ENCODE measurements at regions not wholly inside any gene's neighbourhood (a gene's known extent, or its start where the extent isn't known, plus 50 kb on each side); places are given as distances from the start of the nearest gene placed in this dataset.
A peak's percentile ranks its signal among the peaks of the same experiment; 100 is the strongest.

DNA sequence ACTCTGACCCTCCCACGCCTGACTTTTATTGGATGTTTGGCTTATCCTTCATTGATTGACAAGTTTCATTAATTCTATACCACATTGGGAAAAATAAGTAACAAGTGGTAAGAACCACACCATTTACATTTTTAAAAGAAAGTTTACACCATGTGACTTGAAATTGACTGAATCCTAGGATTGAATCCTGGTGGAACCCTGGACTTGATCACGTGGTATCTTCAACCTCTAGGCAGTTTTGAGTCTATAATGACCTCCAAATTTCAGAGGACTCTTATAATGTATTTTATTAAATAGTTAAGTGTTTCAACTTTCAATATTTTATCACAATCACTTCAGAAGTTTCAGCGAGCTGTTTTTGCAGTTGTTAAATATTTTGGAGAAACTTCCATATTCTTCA, 172.0 kb downstream of the SLC6A15 start:
- DNase-seq, result no peak

DNA sequence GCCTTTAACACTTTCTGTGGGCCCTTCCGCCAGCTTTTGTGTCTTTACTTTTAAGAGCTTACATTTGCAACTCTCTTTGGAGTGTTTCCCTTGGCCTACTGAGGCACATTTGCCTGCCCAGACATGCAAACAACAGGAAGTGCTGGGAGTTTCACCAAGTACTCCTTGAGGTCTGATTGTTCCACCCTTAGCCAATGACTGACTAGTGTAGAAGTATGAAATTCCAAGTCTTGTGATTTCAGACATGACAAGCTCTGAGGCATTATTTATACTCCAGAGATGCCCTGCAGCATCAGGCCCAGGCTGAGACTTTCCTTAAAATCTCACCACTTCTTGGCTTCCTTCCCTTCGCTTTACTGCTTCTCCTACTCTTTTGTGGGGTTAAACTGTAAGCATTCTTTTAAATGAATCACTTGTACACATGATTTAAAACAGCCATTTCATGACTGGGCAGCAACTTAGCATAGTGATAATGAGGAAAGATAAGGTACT, 174.1 kb downstream of the SLC6A15 start:
- DNase-seq, result peak; percentile 87

DNA sequence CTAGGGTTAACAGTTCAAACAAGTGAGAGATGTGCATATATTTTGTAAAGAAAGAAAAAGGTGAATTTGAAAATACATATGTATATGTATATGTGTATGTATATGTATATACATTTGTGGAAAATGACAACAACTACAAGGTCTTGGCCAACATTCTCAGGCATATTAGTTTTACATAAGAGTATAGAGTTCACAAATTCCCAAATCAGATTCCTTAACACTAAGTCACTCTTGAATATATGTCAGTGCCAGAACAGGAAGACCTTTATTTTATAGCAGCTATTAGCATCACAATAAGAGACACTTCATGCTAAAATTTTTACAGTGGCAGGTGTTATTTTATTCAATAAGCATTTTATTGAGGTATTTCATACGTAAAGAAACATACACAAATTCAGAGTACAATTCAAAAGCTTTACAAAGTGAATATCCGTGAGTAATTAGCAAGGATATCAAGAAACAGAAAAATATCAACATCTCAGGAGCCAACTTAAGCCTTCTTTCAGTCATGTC, 179.7 kb downstream of the SLC6A15 start:
- DNase-seq, result peak; percentile 23

DNA sequence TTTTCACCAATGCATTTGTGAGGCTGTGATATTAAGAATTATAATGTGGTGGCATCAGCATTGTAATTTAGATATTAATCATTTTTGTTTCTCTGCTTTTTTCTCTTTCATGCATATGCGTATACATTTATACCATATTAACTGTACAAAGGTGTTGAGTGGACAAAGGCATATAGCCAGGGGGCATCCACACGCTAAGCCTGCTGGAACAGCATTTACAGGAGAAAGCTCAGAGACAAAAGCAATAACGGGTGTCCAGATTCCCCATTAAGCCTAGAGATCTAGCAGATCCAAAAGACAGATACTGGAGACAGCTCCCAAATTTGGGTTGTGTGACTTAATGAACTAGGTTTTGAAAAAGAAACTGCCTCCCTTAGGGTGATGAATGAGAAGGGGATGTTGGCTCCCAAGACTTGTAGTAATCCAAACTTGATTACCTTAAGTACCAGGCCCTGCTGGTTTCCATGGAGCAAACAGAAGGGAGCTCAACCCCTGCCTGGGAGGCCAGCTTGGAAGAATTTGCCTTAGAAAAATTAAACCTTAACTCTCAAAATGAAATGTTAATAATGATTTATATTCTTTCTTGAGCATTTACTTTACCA, 181.9 kb downstream of the SLC6A15 start:
- no peak for DNase-seq

DNA sequence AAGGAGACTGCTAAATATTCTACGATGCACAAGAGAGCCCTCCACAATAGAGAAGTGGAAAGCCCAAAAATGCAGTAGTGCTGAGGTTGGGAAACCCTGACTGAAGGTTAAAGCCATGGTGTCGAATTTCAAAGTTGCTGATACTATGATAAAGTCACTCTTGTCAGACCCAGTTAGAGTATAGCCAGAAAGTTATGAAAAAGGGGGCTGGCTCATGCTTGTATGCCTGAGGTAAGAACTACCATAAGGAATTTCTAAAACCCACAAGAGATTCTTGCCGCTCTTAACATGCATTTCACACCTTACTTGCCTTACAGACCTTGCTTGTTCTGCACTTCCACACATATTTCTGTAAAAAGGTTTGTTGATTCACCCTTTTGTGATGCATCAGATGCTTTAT, 184.6 kb downstream of the SLC6A15 start:
- peak; percentile 70 for DNase-seq

DNA sequence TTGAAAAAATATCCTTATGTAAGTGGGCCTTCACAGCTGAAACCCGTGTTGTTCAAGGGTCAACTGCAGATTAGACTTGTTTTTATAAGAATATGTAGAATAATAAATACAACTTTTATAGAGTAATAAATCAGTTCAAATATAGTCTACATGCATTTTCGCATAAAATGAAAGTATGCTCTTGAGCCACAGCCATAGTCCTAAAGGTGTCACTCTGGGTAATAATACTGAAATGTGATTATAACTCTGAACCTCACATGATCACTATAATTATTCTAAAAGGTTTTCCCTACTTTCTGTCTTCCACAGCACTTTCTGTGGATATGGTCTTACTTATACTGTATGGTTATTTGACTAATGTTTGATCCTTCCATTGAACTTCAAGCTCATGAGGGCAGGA, 185.8 kb downstream of the SLC6A15 start:
- no peak for DNase-seq

DNA sequence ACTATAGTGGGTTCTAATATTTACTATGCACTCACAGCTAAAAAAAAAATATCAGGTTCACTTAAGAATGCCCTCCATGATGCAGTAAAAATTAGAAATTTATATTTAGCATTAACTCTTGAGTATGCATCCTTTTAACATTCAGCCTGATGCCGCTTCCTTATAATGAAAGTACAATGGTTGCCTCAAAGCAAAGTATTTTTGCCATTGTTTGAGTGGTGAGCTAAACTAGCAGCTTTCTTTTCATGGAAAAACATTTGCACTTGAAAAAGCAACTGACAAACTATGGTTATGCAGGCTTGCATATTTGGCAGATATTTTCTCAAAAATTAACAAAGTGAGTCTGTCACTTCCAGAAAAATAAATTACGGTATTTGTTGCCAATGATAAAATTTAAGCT, 188.6 kb downstream of the SLC6A15 start:
- no peak for DNase-seq

DNA sequence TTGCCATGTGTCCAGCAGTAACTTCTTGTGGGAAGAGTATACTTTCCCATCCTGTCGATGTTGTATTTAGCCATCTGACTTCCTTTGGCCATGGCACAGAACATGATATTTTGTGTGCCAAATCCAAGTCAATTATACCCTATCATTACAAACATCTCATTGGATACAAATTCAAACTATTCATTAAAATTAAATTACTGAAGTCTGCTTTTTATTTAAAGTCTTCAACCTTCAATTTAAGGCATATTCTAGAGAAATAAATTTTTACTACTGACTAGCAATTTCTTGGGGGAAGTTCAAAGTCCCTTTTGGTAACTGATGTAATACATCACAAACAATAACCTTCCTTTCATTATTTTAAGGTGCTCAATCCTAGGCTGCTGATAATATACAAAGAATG, 192.6 kb downstream of the SLC6A15 start:
- no peak for DNase-seq

DNA sequence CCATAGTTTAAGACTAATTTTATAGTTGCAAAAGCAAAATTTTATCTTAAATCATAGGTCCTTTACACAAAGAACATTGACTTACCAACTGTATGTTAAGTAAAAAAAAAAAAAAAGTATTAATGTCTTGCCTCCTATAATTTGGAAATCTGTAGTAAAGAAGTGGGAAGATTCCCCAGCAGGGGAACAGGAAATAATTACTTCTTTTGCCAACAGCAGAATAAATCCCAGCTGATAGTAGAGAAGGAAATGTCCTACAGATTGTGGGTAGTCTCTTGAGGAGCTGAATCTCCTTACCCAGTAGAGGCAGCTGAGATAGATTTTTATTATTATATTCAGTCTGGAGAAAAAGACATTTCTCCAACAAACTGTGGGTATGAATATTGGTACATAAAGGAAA, 193.7 kb downstream of the SLC6A15 start:
- no peak for DNase-seq

DNA sequence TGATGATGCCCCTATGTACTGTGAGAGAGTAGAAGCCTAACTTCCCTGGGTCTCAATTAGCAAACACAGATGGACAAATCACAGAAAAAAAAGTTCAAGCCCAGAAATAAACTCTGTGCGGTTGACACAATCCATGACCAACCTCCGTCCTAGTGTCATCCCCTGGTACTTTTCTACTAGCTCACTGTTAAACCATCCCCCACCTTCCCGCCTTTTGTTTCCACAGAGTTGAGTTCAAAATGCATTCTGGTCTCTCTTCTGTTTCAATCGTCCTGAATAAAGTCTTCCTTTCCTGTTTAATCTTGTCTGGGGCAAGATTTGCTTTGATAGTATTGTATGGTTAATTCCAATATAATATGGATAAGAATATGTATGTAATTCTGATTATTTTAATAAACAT, 199.9 kb downstream of the SLC6A15 start:
- DNase-seq, result no peak

DNA sequence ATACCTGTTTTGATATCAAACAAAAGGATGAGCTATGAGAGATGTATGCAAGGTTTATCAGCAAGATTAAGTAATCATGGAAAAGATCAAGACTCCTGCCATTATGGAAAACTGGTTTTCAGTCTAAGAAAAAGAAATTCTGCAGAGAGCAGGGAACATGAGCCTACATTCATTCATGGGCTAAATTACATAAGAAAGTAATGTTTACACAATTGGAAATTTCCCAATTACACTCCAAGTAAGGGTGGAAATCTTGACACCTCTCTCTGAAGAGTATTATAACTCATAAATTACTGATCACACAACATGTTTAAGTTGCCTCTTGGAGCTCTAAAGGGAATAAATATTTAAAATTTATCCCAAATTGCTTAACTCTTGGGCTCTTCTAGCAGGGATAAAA, 206.2 kb downstream of the SLC6A15 start:
- no peak for DNase-seq

DNA sequence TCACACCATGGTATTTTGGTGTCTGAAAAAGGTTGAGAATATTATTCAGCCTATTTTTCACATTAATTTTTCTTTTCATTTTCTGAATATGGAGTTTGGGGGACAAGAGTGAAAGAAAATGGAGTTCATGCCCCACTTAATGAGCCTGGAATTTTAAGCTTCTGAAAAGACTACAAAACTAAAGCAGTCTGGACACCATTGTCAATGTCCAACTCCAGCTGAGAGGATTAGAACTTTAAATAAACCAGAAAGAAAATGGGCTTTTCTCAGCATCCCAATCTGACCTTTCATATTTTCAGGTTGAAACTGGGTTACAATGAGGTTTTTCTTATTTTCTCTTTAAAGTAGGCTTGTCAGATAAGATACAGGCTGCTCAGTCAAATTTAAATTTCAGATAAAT, 207.7 kb downstream of the SLC6A15 start:
- no peak for DNase-seq

DNA sequence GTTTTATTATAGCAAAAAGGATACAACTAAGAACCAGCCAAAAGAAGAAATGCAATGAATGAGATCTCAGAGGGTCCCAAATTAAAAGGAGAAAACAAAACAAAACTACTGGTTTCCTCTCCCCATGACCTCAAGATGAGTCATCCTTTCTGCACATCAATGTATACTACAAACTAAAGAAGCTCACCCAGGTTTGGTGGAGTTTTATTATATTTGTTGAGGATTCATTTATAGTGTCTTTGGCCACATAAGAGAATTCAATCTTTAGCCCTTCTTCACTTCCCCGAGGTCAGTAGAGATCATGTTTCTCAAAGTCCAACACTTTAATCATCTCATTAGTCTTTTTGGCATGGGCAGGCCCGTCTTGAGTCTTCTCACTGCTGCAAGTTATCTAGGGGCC, 210.6 kb downstream of the SLC6A15 start:
- DNase-seq, result peak; percentile 31

DNA sequence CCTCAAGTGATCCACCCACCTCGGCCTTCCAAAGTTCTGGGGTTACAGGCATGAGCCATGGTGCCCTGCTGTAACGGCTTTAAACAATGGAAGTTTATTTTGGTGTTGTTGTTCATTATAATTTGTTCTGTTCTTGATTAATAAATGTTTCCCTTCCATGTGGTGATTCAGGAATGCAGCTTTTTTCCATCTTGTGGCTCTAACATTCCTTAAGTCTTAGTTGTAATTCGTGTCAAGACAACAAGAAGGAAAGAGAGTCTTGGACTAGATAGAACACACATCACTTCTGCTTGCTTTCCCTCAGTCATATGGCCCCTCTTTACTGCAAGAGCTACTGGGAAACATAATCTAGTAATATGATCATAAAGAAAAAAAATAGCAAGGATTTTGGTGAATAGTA, 211.6 kb downstream of the SLC6A15 start:
- DNase-seq, result peak; percentile 63

DNA sequence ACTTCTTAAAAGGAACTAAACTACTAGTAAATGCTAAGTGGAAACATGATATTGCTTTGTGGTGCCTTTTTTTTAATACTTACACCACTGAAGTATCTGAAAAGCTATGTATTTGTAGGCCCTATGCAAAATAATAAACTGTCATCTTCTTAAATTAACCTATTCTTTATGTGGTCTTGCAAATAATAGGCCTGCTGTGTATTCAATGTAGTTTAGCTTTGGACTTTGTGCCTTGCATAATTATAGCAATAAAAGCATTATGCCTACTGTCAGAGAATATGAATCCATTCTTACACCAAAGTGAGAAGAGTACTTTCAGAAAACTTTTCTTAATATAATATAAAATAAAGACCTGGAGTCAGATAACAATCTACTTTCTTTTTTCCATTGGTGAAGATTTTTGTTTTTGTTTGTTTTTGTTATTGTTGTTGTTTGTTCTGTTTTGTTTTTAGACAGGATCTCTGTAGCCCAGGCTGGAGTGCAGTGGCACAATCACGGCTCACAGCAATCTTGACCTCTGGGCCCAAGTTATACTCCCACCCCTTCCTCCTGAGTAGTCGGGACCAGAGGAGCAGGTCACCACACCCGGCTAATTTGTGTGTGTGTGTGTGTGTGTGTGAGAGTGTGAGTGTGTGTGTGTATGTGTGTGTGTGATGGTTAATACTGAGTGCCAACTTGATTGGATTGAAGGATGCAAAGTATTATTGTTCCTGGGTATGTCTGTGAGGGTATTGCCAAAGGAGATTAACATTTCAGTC, 213.8 kb downstream of the SLC6A15 start:
- no peak for DNase-seq

DNA sequence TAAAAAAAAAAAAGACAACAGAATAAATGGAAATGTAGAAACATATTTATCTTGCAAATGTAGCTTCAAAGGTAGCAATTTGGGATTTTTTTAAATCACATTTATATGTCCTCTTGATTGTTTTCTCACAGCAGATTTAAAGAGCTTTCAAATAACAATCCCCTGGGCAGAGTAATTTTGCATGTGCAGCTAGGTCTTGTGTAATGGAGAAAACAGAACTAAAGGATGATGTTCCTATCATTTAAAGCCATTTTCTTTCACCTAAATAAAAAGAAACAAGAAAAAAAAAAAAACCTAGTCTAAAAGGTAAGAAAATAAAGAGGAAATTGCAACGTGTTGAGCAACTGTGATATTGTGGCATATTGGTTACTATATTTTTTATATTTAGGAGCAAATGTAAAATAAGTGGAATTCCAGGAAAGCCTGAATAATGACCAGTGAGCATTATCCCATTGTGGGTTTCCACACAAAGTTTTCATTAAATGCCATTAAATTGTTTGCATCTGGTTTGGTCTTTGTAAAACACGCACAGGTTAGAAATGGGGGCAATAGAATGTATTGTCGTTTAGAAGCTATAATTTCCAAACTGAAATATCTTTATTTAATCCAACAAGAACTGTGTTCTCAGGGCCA, 215.6 kb downstream of the SLC6A15 start:
- peak; percentile 92 for DNase-seq

DNA sequence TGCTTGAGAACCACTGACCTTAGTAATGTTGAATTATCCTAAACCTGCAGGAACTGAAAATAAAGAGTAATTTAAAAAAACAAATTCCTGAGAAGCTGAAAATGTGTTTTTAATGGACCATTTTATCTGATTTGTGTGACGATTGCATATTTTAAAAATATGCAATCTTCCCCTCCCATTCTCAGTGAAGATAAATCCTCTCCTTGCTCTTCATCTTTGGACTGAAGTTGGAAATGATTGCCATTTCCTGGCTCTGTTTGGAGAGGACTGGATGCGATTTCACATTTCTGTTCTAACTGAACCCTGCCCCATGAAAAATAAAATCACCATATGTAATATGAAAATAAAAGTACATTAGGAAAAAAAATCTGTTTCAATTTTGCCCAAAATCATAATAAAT, 216.3 kb downstream of the SLC6A15 start:
- DNase-seq, result peak; percentile 71

DNA sequence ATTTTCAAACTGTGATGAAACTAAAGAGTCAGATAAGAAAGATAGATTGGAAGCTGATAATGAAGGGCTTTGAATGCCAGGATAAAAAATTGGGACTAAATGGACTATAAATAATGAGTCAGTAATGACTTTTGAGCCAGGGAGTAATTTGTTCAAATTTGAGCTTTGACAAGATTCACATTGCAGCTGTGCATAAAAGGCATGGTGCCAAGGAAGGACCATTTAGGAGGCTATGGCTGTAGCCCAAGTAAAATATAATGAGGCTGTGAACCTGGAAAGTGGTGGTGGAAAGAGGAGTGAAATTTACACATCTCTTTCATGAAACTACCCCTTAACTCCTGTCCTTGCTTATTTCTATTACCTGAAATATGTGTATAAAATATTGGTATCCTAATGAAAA, 218.5 kb downstream of the SLC6A15 start:
- peak; percentile 53 for DNase-seq

DNA sequence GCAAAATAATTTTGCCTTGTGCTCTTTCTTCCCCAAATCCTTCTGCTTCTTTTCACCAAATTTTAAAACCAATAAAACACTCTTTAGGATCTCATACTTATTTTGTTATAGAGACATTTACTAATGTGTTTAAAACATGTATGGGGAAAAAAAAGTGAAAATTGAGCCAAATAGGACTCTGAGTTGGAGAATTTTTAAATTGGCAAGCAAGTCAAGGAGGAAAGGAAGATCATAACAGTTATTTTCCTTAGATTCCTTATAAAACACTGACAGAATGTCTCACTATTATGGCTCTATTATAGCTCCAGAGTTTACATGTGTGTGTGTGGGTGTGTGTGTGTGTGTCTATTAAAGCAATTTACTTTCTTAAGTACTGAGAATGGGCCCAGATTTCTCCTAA, 220.5 kb downstream of the SLC6A15 start:
- no peak for DNase-seq

DNA sequence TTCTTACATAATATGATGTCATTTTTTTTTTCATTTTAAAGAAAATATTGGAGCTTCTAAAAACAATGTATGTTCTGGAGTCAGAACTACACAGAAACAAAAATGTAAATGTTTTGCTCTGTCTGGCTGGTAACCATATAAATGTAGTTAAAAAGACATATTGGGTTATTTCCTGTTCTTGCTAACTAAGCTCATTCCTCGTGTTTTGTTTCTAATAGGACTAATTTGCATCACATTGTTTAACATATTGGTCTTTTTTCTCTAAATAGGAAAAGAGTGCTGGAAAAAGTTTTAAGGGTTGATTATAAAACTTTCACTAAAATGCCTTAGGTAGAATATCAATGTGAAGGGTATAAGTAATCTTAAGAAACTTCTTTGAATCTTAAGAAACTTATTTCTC, 221.3 kb downstream of the SLC6A15 start:
- no peak for DNase-seq

DNA sequence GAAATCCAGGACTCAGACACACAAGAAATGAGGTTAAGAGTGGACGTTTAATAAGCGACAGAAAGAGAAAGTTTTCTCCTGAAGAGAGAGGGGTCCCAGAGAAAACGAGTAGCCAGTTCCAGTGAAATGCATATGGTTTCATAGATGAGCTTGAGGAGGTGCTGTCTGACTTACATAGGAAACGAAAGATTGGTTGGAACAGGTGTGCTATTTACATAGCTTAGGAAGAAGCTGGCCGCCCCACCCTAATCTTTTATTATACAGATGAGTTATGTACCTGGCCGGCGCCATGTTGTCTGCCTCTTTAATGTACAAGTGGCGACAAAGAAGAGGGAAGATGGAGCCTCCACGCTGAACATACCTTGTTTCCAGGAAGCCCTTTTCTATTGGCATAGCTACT, 223.0 kb downstream of the SLC6A15 start:
- DNase-seq, result no peak

DNA sequence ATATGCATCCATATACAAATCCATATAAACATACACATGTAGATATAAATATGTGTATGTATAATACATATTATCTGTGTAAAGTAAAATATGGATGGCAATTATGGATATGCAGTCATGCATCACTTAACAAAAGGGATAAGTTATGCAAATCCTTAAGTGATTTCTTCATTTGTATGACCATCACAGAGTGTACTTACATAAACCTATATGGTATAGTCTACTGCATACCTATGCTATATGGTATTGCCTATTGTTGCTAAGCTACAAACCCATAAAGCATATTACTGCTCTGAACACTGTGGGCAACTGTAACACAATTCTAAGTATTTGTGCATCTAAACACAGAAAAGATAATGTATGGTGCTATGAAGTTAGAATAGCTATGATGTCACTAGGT, 227.2 kb downstream of the SLC6A15 start:
- DNase-seq, result no peak

DNA sequence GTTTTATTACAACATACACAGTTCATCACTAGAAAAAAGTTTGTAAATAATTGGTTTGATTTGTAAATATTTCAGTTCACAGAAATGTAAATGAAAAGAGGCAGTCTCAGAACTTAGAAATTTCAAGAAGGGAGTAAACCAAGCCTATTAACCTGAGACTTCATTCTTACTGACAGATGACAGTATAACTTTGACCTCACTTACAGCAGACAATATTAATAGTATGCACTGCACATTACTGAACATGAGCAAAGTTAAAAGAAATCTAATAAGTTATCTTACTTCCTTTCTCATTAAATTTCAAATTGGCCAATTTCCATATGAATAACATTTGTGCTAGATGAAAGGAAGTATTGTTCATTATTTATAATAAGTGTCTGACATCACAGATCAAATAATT, 235.8 kb downstream of the SLC6A15 start:
- DNase-seq, result no peak

DNA sequence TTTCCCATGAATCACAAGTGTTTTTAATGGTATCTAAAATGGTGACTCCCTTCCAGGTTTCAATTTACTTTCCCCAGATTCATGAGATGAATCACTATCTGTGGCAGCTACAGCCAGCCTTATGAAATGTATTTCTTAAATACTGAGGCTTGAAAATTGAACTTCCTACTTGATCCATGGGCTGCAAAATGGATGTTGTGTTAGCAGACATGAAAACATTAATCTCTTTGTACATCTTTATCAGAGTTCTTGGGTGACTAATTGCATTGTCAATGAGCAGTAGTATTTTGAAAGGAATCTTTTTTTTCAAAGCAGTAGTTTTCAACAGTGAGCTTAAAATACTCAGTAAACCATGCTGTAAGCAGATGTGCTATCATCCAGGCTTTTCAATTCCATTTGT, 250.8 kb downstream of the SLC6A15 start:
- DNase-seq, result peak; percentile 82

Data from fibroblast of upper back skin (primary cell).